Spleen (tissue), 7 donors: ENCODE measurements at regions not wholly inside any gene's neighbourhood (a gene's known extent, or its start where the extent isn't known, plus 50 kb on each side); places are given as distances from the start of the nearest gene placed in this dataset.

Source experiments
- CTCF ChIP-seq, 11 experiments: fragments of 200-600 bp in 7 of 11; fragments of 450-650 bp in 4 of 11; sonication (generic) in 4 of 11; IDR thresholded peaks in 8 of 11; conservative IDR thresholded peaks in 3 of 11; 1 replicate in 7 of 11; 2 replicates in 4 of 11; pipeline versions ENCODE4 v1.4.0 to v1.8.0; 2016 to 2021; ENCODE audit warnings: antibody characterized with exemption in 11 of 11, inconsistent platforms in 4 of 11, mild to moderate bottlenecking in 1 of 11
- POLR2A ChIP-seq, 3 donors: fragments of 450-650 bp; IDR thresholded peaks; one replicate each; pipeline ENCODE4 v1.5.1; 2017; ENCODE audit warnings: antibody characterized with exemption in 3 of 3, mild to moderate bottlenecking in 1 of 3
- donor health status: DM: no; HTN: no; CAD: no; lungs with moderate emphysema.
- donor health status: DM: no; HTN: no; CAD: no.
- donor health status: DM: no; HTN: no; CAD: no.

GRCh38 chr7:68767462-68767861 is 830.8 kb upstream of the AUTS2 start:
- TF ChIP-seq CTCF (IDR thresholded peaks at IDR 0.05 in 8 of 11, conservative IDR thresholded peaks at IDR 0.05 in 3 of 11) (no peak), POLR2A (IDR thresholded peaks at IDR 0.05) (no peak)
